Sigmoid colon (tissue), 4 donors: ENCODE measurements at regions not wholly inside any gene's neighbourhood (a gene's known extent, or its start where the extent isn't known, plus 50 kb on each side); places are given as distances from the start of the nearest gene placed in this dataset.

Experiments
- CTCF ChIP-seq, 4 experiments: fragments of 450-650 bp in 3 of 4; fragments of 200-600 bp in 1 of 4; IDR thresholded peaks; one replicate each; pipeline ENCODE4 v1.5.1; 2016 to 2019; ENCODE audit warnings: antibody characterized with exemption in 4 of 4, mild to moderate bottlenecking in 3 of 4, moderate library complexity in 2 of 4
- EP300 ChIP-seq, 4 donors: sonication (generic); formaldehyde crosslinking; IDR thresholded peaks; one replicate each; pipeline ENCODE4 v1.6.1; 2017; ENCODE audit warnings: antibody characterized with exemption in 4 of 4
- POLR2A ChIP-seq, 2 donors: fragments of 450-650 bp; IDR thresholded peaks; one replicate each; pipeline ENCODE4 v1.6.1; 2016; ENCODE audit warnings: antibody characterized with exemption in 2 of 2, mild to moderate bottlenecking in 2 of 2, moderate library complexity in 2 of 2
- POLR2AphosphoS5 ChIP-seq, 4 donors: sonication (generic); formaldehyde crosslinking; IDR thresholded peaks; one replicate each; pipeline ENCODE4 v1.6.1; 2017; ENCODE audit warnings: antibody characterized with exemption in 4 of 4

- no peak for TF ChIP-seq CTCF (IDR thresholded peaks at IDR 0.05)
- TF ChIP-seq POLR2A (IDR thresholded peaks at IDR 0.05), result no peak
- TF ChIP-seq POLR2AphosphoS5 (IDR thresholded peaks at IDR 0.05), result no peak
- no peak for TF ChIP-seq EP300 (IDR thresholded peaks at IDR 0.05)
Observed at GRCh38 chr9:86790805-86791204, 156.5 kb downstream of the GAS1 start.
